ENCODE measurements at regions not wholly inside any gene's neighbourhood (a gene's known extent, or its start where the extent isn't known, plus 50 kb on each side); places are given as distances from the start of the nearest gene placed in this dataset.
"Not testable (repeated sequence)": the region's sequence is repeated elsewhere in the genome, so short reads cannot be mapped to it uniquely, and the experiment has no call there.

GRCh38 chr2:129347486-129348217 lies 631.8 kb upstream of the RAB6C start:
- in situ Hi-C loops (cut with HindIII; ENCODE audit: low sequenced_read_pairs) = no loop called here

GRCh38 chr2:129354631-129355030 lies 624.8 kb upstream of the RAB6C start:
- in situ Hi-C loops (cut with HindIII; ENCODE audit: low sequenced_read_pairs) = no loop called here

- in situ Hi-C loops (cut with HindIII; ENCODE audit: low sequenced_read_pairs) = no loop called here
These were observed 617.8 kb upstream of the RAB6C start for GRCh38 chr2:129361688-129362087.

GRCh38 chr2:129366263-129366662 lies 613.2 kb upstream of the RAB6C start:
- in situ Hi-C loops (cut with HindIII; ENCODE audit: low sequenced_read_pairs) = no loop called here

GRCh38 chr2:129367107-129367506 lies 612.4 kb upstream of the RAB6C start:
- in situ Hi-C loops (cut with HindIII; ENCODE audit: low sequenced_read_pairs) = no loop called here

- in situ Hi-C loops (cut with HindIII; ENCODE audit: low sequenced_read_pairs) = no loop called here
These were observed 610.0 kb upstream of the RAB6C start for GRCh38 chr2:129369437-129369836.

GRCh38 chr2:129374452-129374851 lies 605.0 kb upstream of the RAB6C start:
- in situ Hi-C loops (cut with HindIII; ENCODE audit: low sequenced_read_pairs) = no loop called here

- in situ Hi-C loops (cut with HindIII; ENCODE audit: low sequenced_read_pairs) = no loop called here
These were observed 603.6 kb upstream of the RAB6C start for GRCh38 chr2:129375632-129376425.

- in situ Hi-C loops (cut with HindIII; ENCODE audit: low sequenced_read_pairs) = no loop called here
These were observed 602.9 kb upstream of the RAB6C start for GRCh38 chr2:129376426-129377077.

- in situ Hi-C loops (cut with HindIII; ENCODE audit: low sequenced_read_pairs) = no loop called here
These were observed 602.4 kb upstream of the RAB6C start for GRCh38 chr2:129377078-129377469.

- in situ Hi-C loops (cut with HindIII; ENCODE audit: low sequenced_read_pairs) = no loop called here
These were observed 601.3 kb upstream of the RAB6C start for GRCh38 chr2:129378186-129378585.

GRCh38 chr2:129379411-129379810 lies 600.1 kb upstream of the RAB6C start:
- in situ Hi-C loops (cut with HindIII; ENCODE audit: low sequenced_read_pairs) = no loop called here

- in situ Hi-C loops (cut with HindIII; ENCODE audit: low sequenced_read_pairs) = no loop called here
These were observed 597.7 kb upstream of the RAB6C start for GRCh38 chr2:129381789-129382188.

GRCh38 chr2:129388870-129389269 lies 590.6 kb upstream of the RAB6C start:
- in situ Hi-C loops (cut with HindIII; ENCODE audit: low sequenced_read_pairs) = no loop called here

GRCh38 chr2:129393816-129394215 lies 585.6 kb upstream of the RAB6C start:
- in situ Hi-C loops (cut with HindIII; ENCODE audit: low sequenced_read_pairs) = no loop called here

- in situ Hi-C loops (cut with HindIII; ENCODE audit: low sequenced_read_pairs) = no loop called here
These were observed 582.4 kb upstream of the RAB6C start for GRCh38 chr2:129396980-129397599.

GRCh38 chr2:129400826-129401225 lies 578.6 kb upstream of the RAB6C start:
- in situ Hi-C loops (cut with HindIII; ENCODE audit: low sequenced_read_pairs) = no loop called here

- in situ Hi-C loops (cut with HindIII; ENCODE audit: low sequenced_read_pairs) = no loop called here
These were observed 577.4 kb upstream of the RAB6C start for GRCh38 chr2:129402076-129402475.

- in situ Hi-C loops (cut with HindIII; ENCODE audit: low sequenced_read_pairs) = no loop called here
These were observed 575.3 kb upstream of the RAB6C start for GRCh38 chr2:129404000-129404685.

GRCh38 chr2:129408570-129408969 lies 570.9 kb upstream of the RAB6C start:
- in situ Hi-C loops (cut with HindIII; ENCODE audit: low sequenced_read_pairs) = no loop called here

- in situ Hi-C loops (cut with HindIII; ENCODE audit: low sequenced_read_pairs) = not testable (repeated sequence)
These were observed 562.4 kb upstream of the RAB6C start for GRCh38 chr2:129417041-129417440.
